ENCODE measurements at regions not wholly inside any gene's neighbourhood (a gene's known extent, or its start where the extent isn't known, plus 50 kb on each side); places are given as distances from the start of the nearest gene placed in this dataset.
A peak's percentile ranks its signal among the peaks of the same experiment; 100 is the strongest.

- Mint-ChIP-seq H3K9me3 (no peaks in the 10 kb centered on the region), H3K4me3 (no peak overlapping the region), H3K27ac (no peak overlapping the region), H3K4me1 (peaks cover 22% of the 10 kb centered on the region), H3K36me3 (ENCODE audit: low read depth) (no peaks in the 10 kb centered on the region), H3K27me3 (ENCODE audit: insufficient read depth) (peaks cover 3% of the 10 kb centered on the region)
- Histone ChIP-seq H3K36me3 (ENCODE audit: control insufficient read depth, insufficient read depth, low read length) (no peaks in the 10 kb centered on the region), H3K27me3 (ENCODE audit: control insufficient read depth, insufficient read depth, low read length, poor library complexity, severe bottlenecking) (no peaks in the 10 kb centered on the region), H3K9ac (ENCODE audit: extremely low read depth, low read length, poor library complexity, severe bottlenecking) (no peak overlapping the region), H3K4me3 (ENCODE audit: low read length) (no peak overlapping the region), H3K27ac (ENCODE audit: low read depth, low read length) (no peak overlapping the region), H3K4me1 (ENCODE audit: control insufficient read depth, insufficient read depth, low read length) (peaks cover 2% of the 10 kb centered on the region), H3K9me3 (ENCODE audit: control insufficient read depth, low read length) (no peaks in the 10 kb centered on the region)
- TF ChIP-seq, protein P1, sequence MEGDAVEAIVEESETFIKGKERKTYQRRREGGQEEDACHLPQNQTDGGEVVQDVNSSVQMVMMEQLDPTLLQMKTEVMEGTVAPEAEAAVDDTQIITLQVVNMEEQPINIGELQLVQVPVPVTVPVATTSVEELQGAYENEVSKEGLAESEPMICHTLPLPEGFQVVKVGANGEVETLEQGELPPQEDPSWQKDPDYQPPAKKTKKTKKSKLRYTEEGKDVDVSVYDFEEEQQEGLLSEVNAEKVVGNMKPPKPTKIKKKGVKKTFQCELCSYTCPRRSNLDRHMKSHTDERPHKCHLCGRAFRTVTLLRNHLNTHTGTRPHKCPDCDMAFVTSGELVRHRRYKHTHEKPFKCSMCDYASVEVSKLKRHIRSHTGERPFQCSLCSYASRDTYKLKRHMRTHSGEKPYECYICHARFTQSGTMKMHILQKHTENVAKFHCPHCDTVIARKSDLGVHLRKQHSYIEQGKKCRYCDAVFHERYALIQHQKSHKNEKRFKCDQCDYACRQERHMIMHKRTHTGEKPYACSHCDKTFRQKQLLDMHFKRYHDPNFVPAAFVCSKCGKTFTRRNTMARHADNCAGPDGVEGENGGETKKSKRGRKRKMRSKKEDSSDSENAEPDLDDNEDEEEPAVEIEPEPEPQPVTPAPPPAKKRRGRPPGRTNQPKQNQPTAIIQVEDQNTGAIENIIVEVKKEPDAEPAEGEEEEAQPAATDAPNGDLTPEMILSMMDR (conservative IDR thresholded peaks at IDR 0.05): no peak
- WGBS, 2 experiments (ENCODE audit: insufficient coverage in 1 of 2, insufficient read length in 1 of 2): 91 to 92% methylated on average over 2 to 5 of the region's 6 CpGs
- DNase-seq: no peak
Observed at GRCh38 chr16:73151941-73152340, 104.0 kb upstream of the ZFHX3 start.

DNA sequence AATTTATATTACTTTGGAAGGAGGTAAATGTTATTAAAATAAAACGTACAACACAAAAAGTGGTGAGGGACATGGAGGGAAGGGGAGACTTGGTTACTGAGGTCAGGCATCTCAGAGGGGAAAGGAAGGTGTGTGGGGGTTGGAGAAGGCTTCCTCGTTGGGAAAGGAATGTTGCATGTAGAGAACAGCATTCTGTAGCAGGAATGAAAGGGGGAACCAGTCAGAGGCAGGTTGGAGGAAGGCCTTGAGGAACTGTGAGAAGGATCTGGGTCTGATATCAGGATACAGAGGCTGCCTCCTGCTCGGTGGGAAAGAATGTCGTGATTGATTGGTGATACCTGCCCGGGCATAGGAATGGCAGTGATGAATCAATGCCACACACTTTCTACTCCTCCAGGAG lies 103.3 kb upstream of the ZFHX3 start:
- TF ChIP-seq, protein P1 (conservative IDR thresholded peaks at IDR 0.05): no peak
- peak; percentile 63 for DNase-seq

GRCh38 chr16:73150786-73151185 lies 102.9 kb upstream of the ZFHX3 start:
- Mint-ChIP-seq H3K4me1 (peaks cover 22% of the 10 kb centered on the region), H3K27ac (no peak overlapping the region), H3K36me3 (ENCODE audit: low read depth) (no peaks in the 10 kb centered on the region), H3K27me3 (ENCODE audit: insufficient read depth) (peaks cover 3% of the 10 kb centered on the region), H3K9me3 (no peaks in the 10 kb centered on the region), H3K4me3 (no peak overlapping the region)
- Histone ChIP-seq H3K36me3 (ENCODE audit: control insufficient read depth, insufficient read depth, low read length) (no peaks in the 10 kb centered on the region), H3K4me1 (ENCODE audit: control insufficient read depth, insufficient read depth, low read length) (peaks cover 2% of the 10 kb centered on the region), H3K4me3 (ENCODE audit: low read length) (no peak overlapping the region), H3K9ac (ENCODE audit: extremely low read depth, low read length, poor library complexity, severe bottlenecking) (no peak overlapping the region), H3K9me3 (ENCODE audit: control insufficient read depth, low read length) (no peaks in the 10 kb centered on the region), H3K27me3 (ENCODE audit: control insufficient read depth, insufficient read depth, low read length, poor library complexity, severe bottlenecking) (no peaks in the 10 kb centered on the region), H3K27ac (ENCODE audit: low read depth, low read length) (no peak overlapping the region)
- no peak for DNase-seq
- WGBS, 2 experiments (ENCODE audit: insufficient coverage in 1 of 2, insufficient read length in 1 of 2): 80 to 92% methylated on average over 1 to 3 of the region's 4 CpGs
- TF ChIP-seq, protein P1 (conservative IDR thresholded peaks at IDR 0.05): no peak

More for the DNA sequence above, 103.3 kb upstream of the ZFHX3 start:
- peaks cover 2% of the 10 kb centered on the region for H3K4me1 ChIP-seq (ENCODE audit: control insufficient read depth, insufficient read depth, low read length)
- no peak overlapping the region for H3K4me3 ChIP-seq (ENCODE audit: low read length)
- H3K27me3 ChIP-seq (ENCODE audit: control insufficient read depth, insufficient read depth, low read length, poor library complexity, severe bottlenecking): no peaks in the 10 kb centered on the region
- H3K36me3 ChIP-seq (ENCODE audit: control insufficient read depth, insufficient read depth, low read length): no peaks in the 10 kb centered on the region
- peaks cover 22% of the 10 kb centered on the region for H3K4me1 Mint-ChIP-seq
- no peaks in the 10 kb centered on the region for H3K36me3 Mint-ChIP-seq (ENCODE audit: low read depth)
- no peaks in the 10 kb centered on the region for H3K9me3 ChIP-seq (ENCODE audit: control insufficient read depth, low read length)
- no peak overlapping the region for H3K27ac ChIP-seq (ENCODE audit: low read depth, low read length)
- no peak overlapping the region for H3K9ac ChIP-seq (ENCODE audit: extremely low read depth, low read length, poor library complexity, severe bottlenecking)
- H3K27ac Mint-ChIP-seq: no peak overlapping the region
- H3K4me3 Mint-ChIP-seq: no peak overlapping the region
- peaks cover 3% of the 10 kb centered on the region for H3K27me3 Mint-ChIP-seq (ENCODE audit: insufficient read depth)
- no peaks in the 10 kb centered on the region for H3K9me3 Mint-ChIP-seq
- WGBS, 2 experiments (ENCODE audit: insufficient coverage in 1 of 2, insufficient read length in 1 of 2): 46 to 59% methylated on average over 3 to 5 of the region's 5 CpGs

All from endodermal cell (in vitro differentiated cells).